H54 (cell line): ENCODE measurements at regions not wholly inside any gene's neighbourhood (a gene's known extent, or its start where the extent isn't known, plus 50 kb on each side); places are given as distances from the start of the nearest gene placed in this dataset.

Experiments used
- DNase-seq: peaks from one replicate; pipeline ENCODE4 v3.0.0; 2011; ENCODE audit warnings: low spot score, mixed read lengths; ENCODE audit not compliant: insufficient read length
- FAIRE-seq: peaks from 3 replicates; lab custom pipeline; 2011; peaks lifted over from hg19 to GRCh38; lab: Jason Lieb, UNC
- POLR2A ChIP-seq: IDR thresholded peaks from 2 replicates; pipeline ENCODE4 v1.6.1; 2011; ENCODE audit warnings: low read depth, mild to moderate bottlenecking, low read length

- no peak for TF ChIP-seq POLR2A
- FAIRE-seq (no peak), DNase-seq (no peak)
Observed at GRCh38 chr2:173851141-173851641, 114.0 kb downstream of the SP3 start.

- TF ChIP-seq POLR2A = no peak
- no peak for DNase-seq
- FAIRE-seq = no peak
Observed at GRCh38 chr2:173854141-173854540, 111.0 kb downstream of the SP3 start.

DNA sequence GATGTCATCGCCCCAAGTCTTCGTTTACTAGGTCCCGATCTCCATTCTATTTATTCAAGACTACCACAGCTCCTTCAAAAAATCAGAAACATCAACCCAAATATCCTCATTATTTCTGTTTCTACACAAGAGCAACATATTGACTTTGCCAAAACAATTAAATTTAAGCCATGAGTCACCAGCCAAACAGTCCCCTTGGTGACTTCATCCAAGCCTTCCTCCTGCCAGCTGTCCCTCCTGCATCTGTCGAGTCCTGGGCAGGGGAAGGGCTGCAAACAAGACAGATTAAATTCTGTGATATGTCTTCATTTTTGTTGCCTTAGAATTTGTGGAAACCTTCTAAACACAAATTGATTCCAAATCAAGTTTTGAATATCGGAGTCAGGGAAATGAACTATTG is 110.3 kb downstream of the SP3 start:
- DNase-seq = no peak
- no peak for FAIRE-seq
- no peak for TF ChIP-seq POLR2A

- FAIRE-seq (no peak), DNase-seq (no peak)
- TF ChIP-seq POLR2A = no peak
Observed at GRCh38 chr2:173855661-173856060, 109.5 kb downstream of the SP3 start.
